Adrenal gland (tissue), 9 donors: ENCODE measurements at regions not wholly inside any gene's neighbourhood (a gene's known extent, or its start where the extent isn't known, plus 50 kb on each side); places are given as distances from the start of the nearest gene placed in this dataset.

Source experiments
- DNase-seq, 7 donors: peaks; one replicate each; pipeline ENCODE4 v3.0.0-alpha.2; 2019 to 2020
- H3K27ac ChIP-seq, 5 donors: fragments of 200-600 bp; sonication (generic) in 4 of 5; 1 replicate in 3 of 5; 2 replicates in 2 of 5; pipeline versions ENCODE4 v1.5.1 to v1.8.0; 2016 to 2020; ENCODE audit warnings: mild to moderate bottlenecking in 1 of 5
- H3K27me3 ChIP-seq: fragments of 200-600 bp; 2 replicates; pipeline ENCODE4 v1.8.0; 2021
- H3K36me3 ChIP-seq, 2 donors: fragments of 200-600 bp; replicated peaks in 1 of 2; 1 replicate in 1 of 2; 2 replicates in 1 of 2; pipeline versions ENCODE4 v1.5.1 to v1.8.0; 2018 to 2022
- H3K4me1 ChIP-seq, 2 donors: fragments of 200-600 bp; replicated peaks in 1 of 2; 1 replicate in 1 of 2; 2 replicates in 1 of 2; pipeline versions ENCODE4 v1.5.1 to v1.8.0; 2018 to 2021
- H3K4me3 ChIP-seq, 4 donors: fragments of 200-600 bp; sonication (generic) in 3 of 4; one replicate each; pipeline ENCODE4 v1.5.1; 2016 to 2018
- H3K9me3 ChIP-seq, 3 donors: fragments of 200-600 bp; sonication (generic) in 1 of 3; replicated peaks in 1 of 3; 1 replicate in 2 of 3; 2 replicates in 1 of 3; pipeline versions ENCODE4 v1.5.1 to v1.8.0; 2016 to 2021
- CTCF ChIP-seq, 6 experiments: fragments of 450-650 bp in 4 of 6; fragments of 200-600 bp in 2 of 6; sonication (generic) in 1 of 6; IDR thresholded peaks; 1 replicate in 5 of 6; 2 replicates in 1 of 6; pipeline versions ENCODE4 v1.5.1 to v1.8.0; 2016 to 2021; ENCODE audit warnings: antibody characterized with exemption in 6 of 6, mild to moderate bottlenecking in 2 of 6, moderate library complexity in 1 of 6
- POLR2A ChIP-seq, 2 donors: fragments of 450-650 bp; IDR thresholded peaks; one replicate each; pipeline ENCODE4 v1.6.1; 2017; ENCODE audit warnings: antibody characterized with exemption in 2 of 2, mild to moderate bottlenecking in 2 of 2, moderate library complexity in 1 of 2
- WGBS, 4 donors: extraction: QIAGEN DNeasy Blood & Tissue Kit in 2 of 4; methylation state at CpG; one replicate each; pipeline versions ENCODE4 v1.1.5 to v1.1.7; 2013 to 2017; 5-methylcytosine and 5-hydroxymethylcytosine counted together
- intact Hi-C, 2 donors: fragments of 100-400 bp; cut with DNase I; formaldehyde crosslinking; loops; one replicate each; pipeline versions ENCODE4 v1.14.1 to v1.15.0; 2022 to 2023
- donor health status: healthy with polysubstance abuse.
- donor health status: Bipolar disorder and iron deficiency.
- donor health status: DM: yes; HTN: yes; CAD: no.
- donor health status: DM: no; HTN: no; CAD: no.
- donor health status: DM: no; HTN: no; CAD: no.

DNA sequence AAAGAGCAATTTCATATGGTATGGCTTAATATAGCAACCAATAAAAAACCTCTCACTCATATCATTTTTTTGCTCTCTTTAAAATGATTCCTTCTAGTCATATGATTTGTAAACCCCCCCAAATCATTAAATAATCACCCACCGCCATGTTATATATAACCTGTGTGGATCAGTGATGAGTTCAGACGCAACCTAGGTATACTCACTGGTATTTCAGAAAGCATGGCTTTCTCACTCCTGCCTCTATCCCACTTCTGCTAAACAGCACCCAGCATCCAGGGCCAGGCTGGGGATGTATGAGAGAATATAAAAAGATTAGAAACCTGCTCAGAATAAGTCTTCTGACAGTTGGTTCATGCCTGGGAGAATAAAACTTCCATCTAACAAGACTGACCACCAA, 172.3 kb upstream of the PRICKLE2 start:
- 94 to 97% (median 95%) methylated on average over 2 of the region's 2 CpGs for WGBS, 4 donors
- no peak for DNase-seq
- Histone ChIP-seq H3K27ac (no peak overlapping the region), H3K36me3 (no peaks in the 10 kb centered on the region), H3K4me1 (no peaks in the 10 kb centered on the region), H3K4me3 (no peak overlapping the region), H3K9me3 (no peaks in the 10 kb centered on the region), H3K27me3 (no peaks in the 10 kb centered on the region)
- TF ChIP-seq POLR2A (IDR thresholded peaks at IDR 0.05) = no peak
- TF ChIP-seq CTCF (IDR thresholded peaks at IDR 0.05) = no peak
- intact Hi-C loops = loop anchor here in 1 of 2 donors (5.0 kb wide), 1 partner anchor 365 kb away; no protein-coding TSS in a partner anchor

GRCh38 chr3:64395490-64395889, 170.2 kb upstream of the PRICKLE2 start:
- 83 to 94% (median 86%) methylated on average over 2 of the region's 2 CpGs for WGBS, 4 donors
- intact Hi-C loops = loop anchor here in 1 of 2 donors (5.0 kb wide), 1 partner anchor 363 kb away; no protein-coding TSS in a partner anchor
- no peak for DNase-seq
- H3K36me3 ChIP-seq = no peaks in the 10 kb centered on the region
- no peak overlapping the region for H3K27ac ChIP-seq
- TF ChIP-seq CTCF (IDR thresholded peaks at IDR 0.05) (no peak), POLR2A (IDR thresholded peaks at IDR 0.05) (no peak)
- no peaks in the 10 kb centered on the region for H3K27me3 ChIP-seq
- H3K4me3 ChIP-seq = no peak overlapping the region
- no peaks in the 10 kb centered on the region for H3K9me3 ChIP-seq
- no peaks in the 10 kb centered on the region for H3K4me1 ChIP-seq

DNA sequence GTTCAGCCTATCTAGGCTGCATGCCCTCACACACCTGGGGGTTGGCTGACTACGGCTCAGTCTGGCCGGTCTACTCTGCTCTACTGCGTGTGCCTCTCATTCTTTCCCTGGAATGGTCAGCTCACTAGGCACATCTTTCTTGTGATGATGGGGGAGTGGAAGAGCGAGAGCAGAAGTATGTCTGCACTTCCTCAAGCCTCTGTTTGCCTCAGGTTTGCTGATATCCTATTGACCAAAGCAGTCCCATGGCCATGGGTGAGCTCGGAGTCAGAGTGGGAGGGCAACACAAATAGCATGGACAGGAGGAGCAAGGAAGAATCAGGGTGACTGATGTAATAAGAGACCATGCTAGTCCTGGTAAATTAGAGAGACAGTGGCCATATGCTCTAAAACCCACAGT, 167.9 kb upstream of the PRICKLE2 start:
- H3K27ac ChIP-seq = no peak overlapping the region
- H3K9me3 ChIP-seq = no peaks in the 10 kb centered on the region
- H3K4me1 ChIP-seq = no peaks in the 10 kb centered on the region
- intact Hi-C loops = no loop called here
- H3K4me3 ChIP-seq = no peak overlapping the region
- 90 to 97% (median 95%) methylated on average over 5 of the region's 5 CpGs for WGBS, 4 donors
- TF ChIP-seq CTCF (IDR thresholded peaks at IDR 0.05) (no peak), POLR2A (IDR thresholded peaks at IDR 0.05) (no peak)
- no peak for DNase-seq
- H3K36me3 ChIP-seq = no peaks in the 10 kb centered on the region
- no peaks in the 10 kb centered on the region for H3K27me3 ChIP-seq

- H3K27me3 ChIP-seq = no peaks in the 10 kb centered on the region
- intact Hi-C loops = no loop called here
- DNase-seq = no peak
- H3K4me3 ChIP-seq = no peak overlapping the region
- no peak overlapping the region for H3K27ac ChIP-seq
- H3K4me1 ChIP-seq = no peaks in the 10 kb centered on the region
- H3K36me3 ChIP-seq = no peaks in the 10 kb centered on the region
- H3K9me3 ChIP-seq = no peaks in the 10 kb centered on the region
- 93 to 96% (median 94%) methylated on average over 6 of the region's 6 CpGs for WGBS, 4 donors
- TF ChIP-seq POLR2A (IDR thresholded peaks at IDR 0.05) = no peak
- TF ChIP-seq CTCF (IDR thresholded peaks at IDR 0.05) = no peak
Measured at GRCh38 chr3:64392001-64392400, 166.7 kb upstream of the PRICKLE2 start.
